ENCODE measurements at regions not wholly inside any gene's neighbourhood (a gene's known extent, or its start where the extent isn't known, plus 50 kb on each side); places are given as distances from the start of the nearest gene placed in this dataset.

DNA sequence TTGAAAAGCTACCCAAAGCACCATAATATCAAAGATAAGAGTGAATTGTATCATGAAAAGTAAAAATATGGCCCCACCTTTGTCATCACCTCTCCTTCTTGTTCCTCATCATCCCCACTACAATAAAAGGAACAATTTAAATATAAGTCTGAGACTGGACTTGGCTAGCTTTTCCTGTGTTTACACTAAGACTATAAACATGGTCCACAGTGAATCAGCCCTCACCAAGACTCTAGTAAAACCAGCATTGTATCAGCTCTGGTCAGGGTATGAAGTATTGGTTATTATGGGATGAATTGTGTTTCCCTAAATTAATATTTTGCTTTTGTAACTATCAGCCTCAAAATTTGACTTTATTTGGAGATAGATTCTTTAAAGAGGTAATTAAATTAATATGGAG, 105.4 kb downstream of the SLC25A46 start:
- Histone ChIP-seq H2AFZ (ENCODE audit: insufficient read depth, low read depth, low read length, poor library complexity, severe bottlenecking) (no peak overlapping the region), H3K27ac (ENCODE audit: low read depth in 1 of 2, low read length in 2 of 2) (no peak overlapping the region), H3K79me2 (ENCODE audit: insufficient read depth, low read length) (no peaks in the 10 kb centered on the region), H3K9ac (ENCODE audit: insufficient read depth, low read length, poor library complexity, severe bottlenecking) (no peak overlapping the region), H4K20me1 (ENCODE audit: insufficient read depth, low read length) (no peaks in the 10 kb centered on the region), H3K4me1 (ENCODE audit: control insufficient read depth in 1 of 2, insufficient read depth in 2 of 2, low read length in 2 of 2) (no peaks in the 10 kb centered on the region), H3K36me3 (replicated peaks in 1 of 2; ENCODE audit: control insufficient read depth in 1 of 2, insufficient read depth in 2 of 2, low read length in 2 of 2) (no peaks in the 10 kb centered on the region), H3K9me3 (replicated peaks in 1 of 2; ENCODE audit: control insufficient read depth in 1 of 2, insufficient read depth in 1 of 2, low read length in 2 of 2) (peaks cover 6 to 7% of the 10 kb centered on the region in 2 donors), H3K4me2 (replicated peaks; ENCODE audit: extremely low read depth, low read length, poor library complexity, severe bottlenecking) (no peak overlapping the region), H3K4me3 (replicated peaks in 1 of 3; ENCODE audit: low read depth in 2 of 3, low read length in 3 of 3) (no peak overlapping the region), H3K27me3 (ENCODE audit: control insufficient read depth in 2 of 2, insufficient read depth in 2 of 2, low read length in 2 of 2) (no peaks in the 10 kb centered on the region)
- DNase-seq: no peak
- intact Hi-C loops (cut with micrococcal nuclease): no loop called here
- Mint-ChIP-seq H3K27ac (no peak overlapping the region), H3K36me3 (no peaks in the 10 kb centered on the region), H3K4me1 (no peaks in the 10 kb centered on the region), H3K27me3 (ENCODE audit: low read depth in 3 of 3) (no peaks in the 10 kb centered on the region), H3K4me3 (no peak overlapping the region), H3K9me3 (peaks cover 0 to 9% (median 5%) of the 10 kb centered on the region in 7 donors)
- TF ChIP-seq, protein P1, sequence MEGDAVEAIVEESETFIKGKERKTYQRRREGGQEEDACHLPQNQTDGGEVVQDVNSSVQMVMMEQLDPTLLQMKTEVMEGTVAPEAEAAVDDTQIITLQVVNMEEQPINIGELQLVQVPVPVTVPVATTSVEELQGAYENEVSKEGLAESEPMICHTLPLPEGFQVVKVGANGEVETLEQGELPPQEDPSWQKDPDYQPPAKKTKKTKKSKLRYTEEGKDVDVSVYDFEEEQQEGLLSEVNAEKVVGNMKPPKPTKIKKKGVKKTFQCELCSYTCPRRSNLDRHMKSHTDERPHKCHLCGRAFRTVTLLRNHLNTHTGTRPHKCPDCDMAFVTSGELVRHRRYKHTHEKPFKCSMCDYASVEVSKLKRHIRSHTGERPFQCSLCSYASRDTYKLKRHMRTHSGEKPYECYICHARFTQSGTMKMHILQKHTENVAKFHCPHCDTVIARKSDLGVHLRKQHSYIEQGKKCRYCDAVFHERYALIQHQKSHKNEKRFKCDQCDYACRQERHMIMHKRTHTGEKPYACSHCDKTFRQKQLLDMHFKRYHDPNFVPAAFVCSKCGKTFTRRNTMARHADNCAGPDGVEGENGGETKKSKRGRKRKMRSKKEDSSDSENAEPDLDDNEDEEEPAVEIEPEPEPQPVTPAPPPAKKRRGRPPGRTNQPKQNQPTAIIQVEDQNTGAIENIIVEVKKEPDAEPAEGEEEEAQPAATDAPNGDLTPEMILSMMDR (IDR thresholded peaks at IDR 0.05): no peak

DNA sequence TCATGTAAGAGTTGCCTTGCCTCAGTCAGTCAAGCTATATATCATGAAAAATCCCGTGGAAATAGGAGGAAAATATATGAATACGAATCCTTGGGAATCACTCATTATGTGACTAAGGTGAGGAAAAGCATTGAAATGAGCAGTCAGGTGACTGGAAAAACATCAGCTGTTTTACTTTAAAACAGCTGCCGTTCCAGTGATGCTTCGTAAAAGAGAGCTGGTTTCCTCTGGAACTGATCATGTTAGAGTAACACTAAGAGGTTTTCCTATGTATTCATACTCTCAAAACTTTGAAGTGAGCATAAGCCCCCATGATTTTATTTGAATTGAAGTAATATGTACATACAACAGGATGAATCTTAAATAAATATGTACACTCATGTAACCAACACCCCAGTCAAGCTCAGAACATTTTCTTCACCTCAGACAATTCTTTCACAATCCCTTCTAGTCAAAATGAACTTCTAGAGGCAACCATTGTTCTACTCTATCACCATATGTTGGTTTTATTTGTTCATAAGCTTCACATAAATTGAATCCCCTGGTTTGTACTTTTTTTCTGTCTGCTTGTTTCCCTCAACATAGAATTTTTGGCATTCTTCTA, 107.7 kb downstream of the SLC25A46 start:
- no peaks in the 10 kb centered on the region for H3K27me3 ChIP-seq (ENCODE audit: control insufficient read depth in 2 of 2, insufficient read depth in 2 of 2, low read length in 2 of 2)
- no peak overlapping the region for H3K27ac ChIP-seq (ENCODE audit: low read depth in 1 of 2, low read length in 2 of 2)
- Mint-ChIP-seq H3K9me3 (peaks cover 2 to 8% (median 4%) of the 10 kb centered on the region in 7 donors), H3K4me3 (no peak overlapping the region), H3K27ac (no peak overlapping the region), H3K36me3 (no peaks in the 10 kb centered on the region), H3K4me1 (no peaks in the 10 kb centered on the region), H3K27me3 (ENCODE audit: low read depth in 3 of 3) (no peaks in the 10 kb centered on the region)
- no peaks in the 10 kb centered on the region for H3K4me1 ChIP-seq (ENCODE audit: control insufficient read depth in 1 of 2, insufficient read depth in 2 of 2, low read length in 2 of 2)
- TF ChIP-seq, protein P1 (IDR thresholded peaks at IDR 0.05): no peak
- no peaks in the 10 kb centered on the region for H3K36me3 ChIP-seq (replicated peaks in 1 of 2; ENCODE audit: control insufficient read depth in 1 of 2, insufficient read depth in 2 of 2, low read length in 2 of 2)
- intact Hi-C loops (cut with micrococcal nuclease): no loop called here
- no peak overlapping the region for H3K4me3 ChIP-seq (replicated peaks in 1 of 3; ENCODE audit: low read depth in 2 of 3, low read length in 3 of 3)
- no peak overlapping the region for H3K4me2 ChIP-seq (replicated peaks; ENCODE audit: extremely low read depth, low read length, poor library complexity, severe bottlenecking)
- 92% methylated on average over 2 of the region's 4 CpGs for WGBS (ENCODE audit: insufficient coverage)
- no peak overlapping the region for H2AFZ ChIP-seq (ENCODE audit: insufficient read depth, low read depth, low read length, poor library complexity, severe bottlenecking)
- no peaks in the 10 kb centered on the region for H3K79me2 ChIP-seq (ENCODE audit: insufficient read depth, low read length)
- no peaks in the 10 kb centered on the region for H4K20me1 ChIP-seq (ENCODE audit: insufficient read depth, low read length)
- peaks cover 0 to 6% of the 10 kb centered on the region in 2 donors for H3K9me3 ChIP-seq (replicated peaks in 1 of 2; ENCODE audit: control insufficient read depth in 1 of 2, insufficient read depth in 1 of 2, low read length in 2 of 2)
- no peak for DNase-seq
- no peak overlapping the region for H3K9ac ChIP-seq (ENCODE audit: insufficient read depth, low read length, poor library complexity, severe bottlenecking)

All from CD14-positive monocyte (primary cell).